Lung (tissue), 11 donors: ENCODE measurements at regions not wholly inside any gene's neighbourhood (a gene's known extent, or its start where the extent isn't known, plus 50 kb on each side); places are given as distances from the start of the nearest gene placed in this dataset.

Source experiments
- ATAC-seq: fragments of 200-7000 bp; cut with Tn5 transposase; one replicate; pipeline ENCODE4 v1.9.1; 2020; ENCODE audit warnings: moderate number of reproducible peaks; ENCODE audit not compliant: insufficient read depth, low FRiP score
- DNase-seq, 3 donors: peaks; one replicate each; pipeline ENCODE4 v3.0.0-alpha.2; 2013 to 2017
- H3K27ac ChIP-seq, 2 donors: one replicate each; pipeline ENCODE4 v1.5.1; 2013; ENCODE audit warnings: mild to moderate bottlenecking in 2 of 2, moderate library complexity in 2 of 2, control low read depth in 1 of 2, inconsistent platforms in 1 of 2, low read depth in 1 of 2, low read length in 1 of 2
- H3K27me3 ChIP-seq, 3 donors: one replicate each; pipeline ENCODE4 v1.5.1; 2013; ENCODE audit warnings: low read length in 2 of 3; ENCODE audit not compliant: control insufficient read depth in 3 of 3, insufficient read depth in 3 of 3
- H3K36me3 ChIP-seq, 4 donors: one replicate each; pipeline ENCODE4 v1.5.1; 2013; ENCODE audit warnings: low read length in 4 of 4, mild to moderate bottlenecking in 1 of 4, moderate library complexity in 1 of 4; ENCODE audit not compliant: control insufficient read depth in 4 of 4, insufficient read depth in 4 of 4
- H3K4me1 ChIP-seq, 5 donors: one replicate each; pipeline ENCODE4 v1.5.1; 2013; ENCODE audit warnings: low read length in 5 of 5, mild to moderate bottlenecking in 2 of 5, moderate library complexity in 1 of 5; ENCODE audit not compliant: control insufficient read depth in 5 of 5, insufficient read depth in 5 of 5
- H3K4me3 ChIP-seq: one replicate; pipeline ENCODE4 v1.5.1; 2013; ENCODE audit warnings: mild to moderate bottlenecking, control low read depth, moderate library complexity
- H3K9ac ChIP-seq, 2 donors: one replicate each; pipeline ENCODE4 v1.5.1; 2013; ENCODE audit warnings: low read length in 2 of 2, control low read depth in 1 of 2; ENCODE audit not compliant: insufficient read depth in 1 of 2
- H3K9me3 ChIP-seq, 4 donors: one replicate each; pipeline ENCODE4 v1.5.1; 2013; ENCODE audit warnings: low read length in 3 of 4, mild to moderate bottlenecking in 1 of 4, moderate library complexity in 1 of 4; ENCODE audit not compliant: control insufficient read depth in 4 of 4, insufficient read depth in 3 of 4
- CTCF ChIP-seq: IDR thresholded peaks from 2 replicates; pipeline ENCODE4 v1.5.1; 2012; ENCODE audit warnings: mild to moderate bottlenecking; ENCODE audit errors: control extremely low read depth, extremely low read depth
- WGBS, 2 donors: extraction: QIAGEN DNeasy Blood & Tissue Kit; methylation state at CpG; one replicate each; pipeline ENCODE4 v1.1.7; 2013; 5-methylcytosine and 5-hydroxymethylcytosine counted together
- donor health status: control.
- donor health status: control.
- donor health status: Bipolar disorder and iron deficiency.
- donor health status: healthy.
- donor health status: DM: yes; HTN: yes; CAD: no.

GRCh38 chr5:2515180-2515764, 236.2 kb downstream of the IRX2 start:
- no peaks in the 10 kb centered on the region for H3K36me3 ChIP-seq
- no peak overlapping the region for H3K27ac ChIP-seq
- H3K9me3 ChIP-seq = no peaks in the 10 kb centered on the region
- 83 to 85% methylated on average over 32 of the region's 32 CpGs for WGBS, 2 donors
- no peak for TF ChIP-seq CTCF
- H3K9ac ChIP-seq = no peak overlapping the region
- no peak overlapping the region for H3K4me3 ChIP-seq
- ATAC-seq (no peak), DNase-seq (no peak)
- H3K27me3 ChIP-seq = peaks cover 0 to 3% (median 0%) of the 10 kb centered on the region in 3 donors
- H3K4me1 ChIP-seq = no peaks in the 10 kb centered on the region

GRCh38 chr5:2514484-2514883, 237.0 kb downstream of the IRX2 start:
- ATAC-seq (no peak), DNase-seq (peak in 2 of 3 donors; percentile 8 to 20)
- Histone ChIP-seq H3K9ac (no peak overlapping the region), H3K4me1 (no peaks in the 10 kb centered on the region), H3K27ac (no peak overlapping the region), H3K36me3 (no peaks in the 10 kb centered on the region), H3K4me3 (no peak overlapping the region), H3K9me3 (no peaks in the 10 kb centered on the region), H3K27me3 (peaks cover 0 to 3% (median 0%) of the 10 kb centered on the region in 3 donors)
- TF ChIP-seq CTCF = no peak
- WGBS, 2 donors = 77 to 79% methylated on average over 6 of the region's 6 CpGs

- 79 to 85% methylated on average over 5 of the region's 5 CpGs for WGBS, 2 donors
- Histone ChIP-seq H3K27ac (no peak overlapping the region), H3K9me3 (no peaks in the 10 kb centered on the region), H3K27me3 (peaks cover 0 to 3% (median 0%) of the 10 kb centered on the region in 3 donors), H3K9ac (no peak overlapping the region), H3K4me3 (no peak overlapping the region), H3K36me3 (no peaks in the 10 kb centered on the region), H3K4me1 (no peaks in the 10 kb centered on the region)
- no peak for TF ChIP-seq CTCF
- DNase-seq (no peak), ATAC-seq (no peak)
Observed at GRCh38 chr5:2511706-2512105, 239.8 kb downstream of the IRX2 start.

- no peak for DNase-seq
- Histone ChIP-seq H3K27me3 (peaks cover 0 to 3% (median 0%) of the 10 kb centered on the region in 3 donors), H3K4me3 (no peak overlapping the region), H3K27ac (no peak overlapping the region), H3K9me3 (no peaks in the 10 kb centered on the region), H3K9ac (no peak overlapping the region), H3K4me1 (no peaks in the 10 kb centered on the region), H3K36me3 (no peaks in the 10 kb centered on the region)
- no peak for ATAC-seq
- 77 to 88% methylated on average over 8 of the region's 8 CpGs for WGBS, 2 donors
- TF ChIP-seq CTCF = no peak
Observed at GRCh38 chr5:2511126-2511525, 240.4 kb downstream of the IRX2 start.
